GM23248 (cell line): ENCODE measurements at regions not wholly inside any gene's neighbourhood (a gene's known extent, or its start where the extent isn't known, plus 50 kb on each side); places are given as distances from the start of the nearest gene placed in this dataset.

ENCODE experiments used
- DNase-seq: peaks from one replicate; pipeline ENCODE4 v3.0.0-alpha.2; 2015
- H2AFZ ChIP-seq: fragments of 200-600 bp; sonication (generic); 2 replicates; pipeline ENCODE4 v1.6.1; 2016; ENCODE audit warnings: antibody characterized with exemption
- H3F3A ChIP-seq: fragments of 200-600 bp; sonication (generic); 2 replicates; pipeline ENCODE4 v1.6.1; 2016; ENCODE audit warnings: mild to moderate bottlenecking, antibody characterized with exemption, mixed run types; ENCODE audit not compliant: insufficient read depth
- H3K27ac ChIP-seq: fragments of 200-600 bp; sonication (generic); 2 replicates; pipeline ENCODE4 v1.5.1; 2016; ENCODE audit warnings: mild to moderate bottlenecking
- H3K27me3 ChIP-seq: fragments of 200-600 bp; sonication (generic); replicated peaks from 2 replicates; pipeline ENCODE4 v1.6.1; 2016; ENCODE audit warnings: mild to moderate bottlenecking; ENCODE audit not compliant: insufficient read depth
- H3K36me3 ChIP-seq: fragments of 200-600 bp; sonication (generic); 2 replicates; pipeline ENCODE4 v1.6.1; 2016; ENCODE audit warnings: low read depth, mild to moderate bottlenecking
- H3K4me1 ChIP-seq: fragments of 200-600 bp; sonication (generic); 2 replicates; pipeline ENCODE4 v1.6.1; 2016; ENCODE audit warnings: mild to moderate bottlenecking; ENCODE audit not compliant: insufficient read depth
- H3K4me2 ChIP-seq: fragments of 200-600 bp; sonication (generic); one replicate; pipeline ENCODE4 v1.6.1; 2016; ENCODE audit warnings: mild to moderate bottlenecking; ENCODE audit not compliant: unreplicated experiment
- H3K4me3 ChIP-seq: fragments of 200-600 bp; sonication (generic); 2 replicates; pipeline ENCODE4 v1.5.1; 2016; ENCODE audit warnings: mild to moderate bottlenecking
- H3K79me2 ChIP-seq: fragments of 200-600 bp; sonication (generic); 2 replicates; pipeline ENCODE4 v1.6.1; 2016; ENCODE audit warnings: mild to moderate bottlenecking; ENCODE audit not compliant: insufficient read depth
- H3K9ac ChIP-seq: fragments of 200-600 bp; sonication (generic); 2 replicates; pipeline ENCODE4 v1.6.1; 2016; ENCODE audit warnings: mild to moderate bottlenecking
- H3K9me2 ChIP-seq: fragments of 200-600 bp; sonication (generic); 2 replicates; pipeline ENCODE4 v1.6.1; 2016; ENCODE audit warnings: mixed run types, mild to moderate bottlenecking, moderate library complexity; ENCODE audit not compliant: insufficient read depth
- H3K9me3 ChIP-seq: fragments of 200-600 bp; sonication (generic); one replicate; pipeline ENCODE4 v1.6.1; 2017; ENCODE audit warnings: low read depth
- H4K20me1 ChIP-seq: fragments of 200-600 bp; sonication (generic); 2 replicates; pipeline ENCODE4 v1.6.0; 2016; ENCODE audit not compliant: insufficient read depth
- EZH2 ChIP-seq: fragments of 200-600 bp; sonication (generic); IDR thresholded peaks from 2 replicates; pipeline ENCODE4 v1.6.1; 2018; ENCODE audit warnings: antibody characterized with exemption, mild to moderate bottlenecking; ENCODE audit not compliant: insufficient read depth, poor library complexity, severe bottlenecking
- EZH2phosphoT487 ChIP-seq: fragments of 200-600 bp; sonication (generic); IDR thresholded peaks from 2 replicates; pipeline ENCODE4 v1.6.1; 2018; ENCODE audit warnings: antibody characterized with exemption, moderate library complexity, mild to moderate bottlenecking, low read depth; ENCODE audit not compliant: insufficient read depth
- WGBS, 2 experiments: methylation state at CpG; one replicate each; pipeline ENCODE4 v1.1.6; 2015 to 2017; ENCODE audit warnings: low lambda C conversion rate in 2 of 2, low coverage in 1 of 2; ENCODE audit errors: missing lambda C conversion rate in 2 of 2; 5-methylcytosine and 5-hydroxymethylcytosine counted together
- in situ Hi-C: fragments of 300-500 bp; cut with MboI; formaldehyde crosslinking; loops from 2 replicates; pipeline ENCODE4 v1.15.0; 2020

- Histone ChIP-seq H3F3A (no peaks in the 10 kb centered on the region), H3K4me1 (no peaks in the 10 kb centered on the region), H3K27me3 (no peaks in the 10 kb centered on the region), H2AFZ (no peak overlapping the region), H3K9ac (no peak overlapping the region), H3K4me2 (no peak overlapping the region), H3K9me3 (no peaks in the 10 kb centered on the region), H3K9me2 (no peaks in the 10 kb centered on the region), H3K36me3 (no peaks in the 10 kb centered on the region), H3K27ac (no peak overlapping the region), H4K20me1 (no peaks in the 10 kb centered on the region), H3K79me2 (no peaks in the 10 kb centered on the region), H3K4me3 (no peak overlapping the region)
- 20 to 25% methylated on average over 4 of the region's 4 CpGs for WGBS, 2 experiments
- no peak for DNase-seq
- in situ Hi-C loops, result no loop called here
- TF ChIP-seq EZH2, result no peak
- TF ChIP-seq EZH2phosphoT487, result no peak
These were observed 364.2 kb upstream of the TMPO start for GRCh38 chr12:98151105-98151590.

GRCh38 chr12:98151984-98152383, 363.4 kb upstream of the TMPO start:
- H3K27ac ChIP-seq, result no peak overlapping the region
- H3K4me1 ChIP-seq, result no peaks in the 10 kb centered on the region
- no peaks in the 10 kb centered on the region for H4K20me1 ChIP-seq
- no peaks in the 10 kb centered on the region for H3K36me3 ChIP-seq
- TF ChIP-seq EZH2phosphoT487 (no peak), EZH2 (no peak)
- no peaks in the 10 kb centered on the region for H3K9me3 ChIP-seq
- H3K4me3 ChIP-seq, result no peak overlapping the region
- no peak overlapping the region for H2AFZ ChIP-seq
- H3K4me2 ChIP-seq, result no peak overlapping the region
- in situ Hi-C loops, result no loop called here
- H3K9me2 ChIP-seq, result no peaks in the 10 kb centered on the region
- DNase-seq, result no peak
- H3K79me2 ChIP-seq, result no peaks in the 10 kb centered on the region
- no peak overlapping the region for H3K9ac ChIP-seq
- 0 to 4% methylated on average over 1 of the region's 1 CpG for whole genome bisulfite sequencing, 2 experiments
- no peaks in the 10 kb centered on the region for H3K27me3 ChIP-seq
- H3F3A ChIP-seq, result no peaks in the 10 kb centered on the region

- Histone ChIP-seq H3F3A (no peaks in the 10 kb centered on the region), H3K4me3 (no peak overlapping the region), H3K9me2 (no peaks in the 10 kb centered on the region), H3K36me3 (no peaks in the 10 kb centered on the region), H4K20me1 (no peaks in the 10 kb centered on the region), H2AFZ (no peak overlapping the region), H3K4me1 (no peaks in the 10 kb centered on the region), H3K9me3 (no peaks in the 10 kb centered on the region), H3K27ac (no peak overlapping the region), H3K4me2 (no peak overlapping the region), H3K9ac (no peak overlapping the region), H3K27me3 (no peaks in the 10 kb centered on the region), H3K79me2 (no peaks in the 10 kb centered on the region)
- DNase-seq, result no peak
- TF ChIP-seq EZH2, result no peak
- no peak for TF ChIP-seq EZH2phosphoT487
- WGBS, 2 experiments, result 1 to 7% methylated on average over 4 of the region's 4 CpGs
- in situ Hi-C loops, result no loop called here
These were observed 360.5 kb upstream of the TMPO start for GRCh38 chr12:98154850-98155249.

- no peaks in the 10 kb centered on the region for H3K9me2 ChIP-seq
- in situ Hi-C loops, result no loop called here
- H3F3A ChIP-seq, result no peaks in the 10 kb centered on the region
- no peak overlapping the region for H3K27ac ChIP-seq
- no peaks in the 10 kb centered on the region for H4K20me1 ChIP-seq
- H2AFZ ChIP-seq, result no peak overlapping the region
- no peak overlapping the region for H3K9ac ChIP-seq
- H3K36me3 ChIP-seq, result no peaks in the 10 kb centered on the region
- WGBS, 2 experiments, result 17 to 25% methylated on average over 2 of the region's 2 CpGs
- H3K4me1 ChIP-seq, result no peaks in the 10 kb centered on the region
- no peak overlapping the region for H3K4me2 ChIP-seq
- no peaks in the 10 kb centered on the region for H3K27me3 ChIP-seq
- TF ChIP-seq EZH2 (no peak), EZH2phosphoT487 (no peak)
- no peak for DNase-seq
- H3K4me3 ChIP-seq, result no peak overlapping the region
- no peaks in the 10 kb centered on the region for H3K79me2 ChIP-seq
- H3K9me3 ChIP-seq, result no peaks in the 10 kb centered on the region
These were observed 358.7 kb upstream of the TMPO start for GRCh38 chr12:98156697-98157096.
